ENCODE measurements at regions not wholly inside any gene's neighbourhood (a gene's known extent, or its start where the extent isn't known, plus 50 kb on each side); places are given as distances from the start of the nearest gene placed in this dataset.

- TF ChIP-seq CTCF (IDR thresholded peaks at IDR 0.05), result no peak
- no peak for TF ChIP-seq ZFX (IDR thresholded peaks at IDR 0.05; ENCODE audit: borderline replicate concordance)
Measured at GRCh38 chr1:56147034-56147433, 432.3 kb downstream of the PLPP3 start.

Measured in 22Rv1 (cell line).